Ecto neural progenitor cell (in vitro differentiated cells): ENCODE measurements at regions not wholly inside any gene's neighbourhood (a gene's known extent, or its start where the extent isn't known, plus 50 kb on each side); places are given as distances from the start of the nearest gene placed in this dataset.
"Not testable (repeated sequence)": the region's sequence is repeated elsewhere in the genome, so short reads cannot be mapped to it uniquely, and the experiment has no call there.

ENCODE experiments used
- DNase-seq: peaks from one replicate; pipeline ENCODE4 v3.0.0-alpha.2; 2018; ENCODE audit warnings: low spot score

DNA sequence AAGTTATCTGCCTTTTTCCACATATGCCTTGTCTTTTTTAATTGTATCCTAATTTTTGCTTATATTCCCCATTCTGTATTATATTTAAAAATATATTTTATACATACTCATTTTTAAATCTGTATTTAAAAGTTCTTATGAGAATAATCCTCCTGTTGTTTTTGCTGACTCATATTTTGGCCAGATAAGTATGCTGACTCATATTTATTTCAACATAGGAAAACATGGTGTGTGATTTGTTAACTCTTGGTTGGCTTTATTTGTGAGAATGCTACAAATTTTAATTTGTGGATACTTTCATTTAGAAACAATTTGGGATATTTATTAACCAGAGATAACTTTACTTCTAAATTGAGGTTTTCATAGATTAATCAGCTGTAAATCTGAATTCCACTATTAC, 587.7 kb downstream of the CPS1 start:
- DNase-seq, result no peak

- DNase-seq, result no peak
Measured at GRCh38 chr2:211144974-211145665, 588.7 kb downstream of the CPS1 start.

DNA sequence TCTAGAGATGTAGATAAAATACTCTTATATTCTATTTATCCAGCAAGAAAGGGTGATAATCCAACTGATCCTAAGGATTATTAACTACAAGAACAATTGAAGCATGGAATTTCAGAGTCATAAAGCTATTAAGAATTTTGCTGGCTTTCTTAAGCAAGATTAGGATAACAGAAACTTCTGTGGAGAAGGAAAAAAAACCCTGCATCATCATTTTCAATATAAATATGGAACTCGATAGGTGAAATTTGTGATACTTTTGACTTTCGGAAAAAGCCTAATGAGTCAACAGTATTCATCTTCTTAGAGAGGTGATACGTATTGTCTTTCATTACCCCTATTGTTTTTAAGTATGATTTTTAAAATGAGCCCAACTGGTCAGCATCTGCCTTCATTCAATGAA, 593.3 kb downstream of the CPS1 start:
- no peak for DNase-seq

DNA sequence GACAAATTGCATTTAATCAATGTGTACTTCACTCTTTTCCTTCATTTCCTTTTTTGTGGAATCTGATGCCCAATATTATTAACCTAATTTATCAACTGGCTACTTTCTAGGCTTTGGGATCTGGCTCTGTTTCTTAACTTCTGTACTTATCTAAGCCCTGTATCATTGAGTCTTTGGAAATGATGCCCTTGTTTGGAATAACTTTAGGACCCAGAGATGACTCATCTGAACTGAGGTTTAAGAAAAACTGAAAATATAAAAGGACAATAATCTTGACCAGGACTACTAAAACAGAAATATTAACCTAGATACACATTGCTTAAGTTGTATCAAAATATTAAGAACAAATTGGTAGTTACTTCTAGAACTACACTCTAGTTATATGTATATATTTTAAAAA, 600.8 kb downstream of the CPS1 start:
- DNase-seq, result no peak

GRCh38 chr2:211157856-211158463, 601.6 kb downstream of the CPS1 start:
- peak; percentile 77 for DNase-seq

GRCh38 chr2:211159972-211160371, 603.6 kb downstream of the CPS1 start:
- DNase-seq, result no peak

DNA sequence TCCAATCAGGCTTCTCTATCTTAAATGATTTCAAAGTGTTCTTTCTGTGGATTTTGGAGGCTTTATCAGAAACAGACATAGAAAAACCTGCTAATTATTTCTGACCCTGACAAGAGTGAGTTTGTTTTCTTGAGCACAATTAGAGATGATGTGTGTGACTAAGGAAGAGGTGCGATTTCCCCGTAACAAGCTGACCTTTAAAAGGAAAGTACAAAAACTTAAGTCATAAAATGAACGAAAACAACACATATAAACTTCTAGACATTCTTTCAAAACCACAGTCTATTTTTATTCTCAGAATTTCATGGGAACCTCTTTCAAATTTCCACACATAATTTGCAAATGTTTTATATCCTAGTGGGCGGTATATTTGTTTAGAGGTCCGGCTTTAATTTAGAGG, 604.8 kb downstream of the CPS1 start:
- no peak for DNase-seq

GRCh38 chr2:211162911-211163310, 606.5 kb downstream of the CPS1 start:
- no peak for DNase-seq

- DNase-seq, result no peak
Measured at GRCh38 chr2:211170843-211171242, 614.4 kb downstream of the CPS1 start.

DNA sequence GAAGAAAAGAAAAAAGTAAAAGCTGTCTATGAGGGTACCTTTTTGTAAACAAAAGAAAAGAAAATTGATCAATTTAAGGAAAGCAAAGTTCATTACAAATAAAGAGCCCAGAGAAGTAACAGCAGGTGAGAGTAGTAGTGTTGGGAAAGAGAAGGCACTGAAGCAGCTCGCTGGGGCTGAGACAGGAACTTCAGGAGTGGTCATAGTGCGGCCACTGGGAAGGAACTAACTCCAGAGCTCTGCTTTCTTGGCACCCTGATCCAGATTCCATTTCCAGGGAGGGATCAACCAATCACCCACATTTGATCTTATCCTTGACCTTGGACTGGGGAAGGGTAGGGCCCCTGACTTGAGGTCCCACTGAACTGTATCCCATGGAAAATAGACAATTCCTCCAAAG, 617.6 kb downstream of the CPS1 start:
- DNase-seq, result no peak

DNA sequence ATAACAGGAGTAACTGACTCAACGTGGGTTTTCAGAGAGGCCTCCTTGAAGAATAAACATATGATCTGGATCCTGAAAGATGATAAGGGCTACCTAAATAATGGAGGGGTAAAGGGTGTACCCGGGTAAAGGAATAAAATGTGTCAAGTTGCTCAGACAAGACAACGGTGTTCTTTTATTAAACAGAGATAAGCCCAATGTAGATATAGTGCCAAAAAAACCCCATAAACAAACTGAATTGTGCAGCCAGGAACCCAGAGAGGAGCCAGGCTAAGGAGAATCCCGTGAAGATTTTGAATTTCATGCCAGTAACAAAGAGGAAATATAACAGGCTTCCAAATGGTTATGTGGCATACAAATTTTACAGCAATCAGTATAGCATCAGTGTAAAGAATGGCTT, 618.2 kb downstream of the CPS1 start:
- no peak for DNase-seq

GRCh38 chr2:211175956-211176355, 619.6 kb downstream of the CPS1 start:
- no peak for DNase-seq

GRCh38 chr2:211176514-211177141, 620.2 kb downstream of the CPS1 start:
- DNase-seq, result no peak

DNA sequence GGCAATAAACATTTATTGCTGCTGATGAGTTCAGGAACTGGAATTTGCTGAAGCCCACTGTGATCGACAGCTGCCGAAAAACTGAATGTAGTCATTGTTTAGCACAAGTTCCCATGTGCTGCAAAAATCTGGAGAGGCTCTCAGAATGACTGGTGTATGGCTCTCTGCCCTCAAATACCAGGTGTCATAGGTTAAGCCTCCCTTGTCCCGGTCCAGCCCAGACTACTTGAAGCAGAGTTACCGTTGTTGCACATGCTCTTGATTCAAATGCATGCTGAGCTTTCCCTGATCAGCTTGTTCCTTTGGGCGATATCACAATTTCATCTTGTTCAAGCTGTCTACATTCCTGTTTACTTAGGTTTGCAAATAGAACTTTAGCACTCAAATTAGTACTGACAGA, 625.2 kb downstream of the CPS1 start:
- no peak for DNase-seq

- DNase-seq, result no peak
Measured at GRCh38 chr2:211187602-211188001, 631.2 kb downstream of the CPS1 start.

GRCh38 chr2:211203986-211204385, 647.6 kb downstream of the CPS1 start:
- no peak for DNase-seq

DNA sequence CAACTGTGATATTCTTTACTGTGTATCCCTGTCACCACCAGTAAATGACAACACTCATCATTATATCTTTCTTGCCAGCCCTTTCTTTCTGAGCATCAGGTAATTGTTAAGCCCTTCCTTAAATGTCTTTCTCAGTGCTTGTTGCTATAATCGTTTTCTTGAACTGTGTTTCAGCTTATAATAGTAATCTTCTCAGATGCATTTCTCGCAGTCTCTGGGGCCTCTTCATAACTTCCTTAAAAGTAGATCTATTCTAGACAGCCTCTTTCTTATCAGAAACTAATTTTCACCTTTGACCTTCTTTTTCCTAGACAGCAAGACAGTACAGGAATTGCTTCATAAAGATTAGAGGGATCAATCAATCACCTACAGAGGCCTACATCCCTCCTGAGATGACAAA, 648.1 kb downstream of the CPS1 start:
- no peak for DNase-seq

GRCh38 chr2:211204902-211205301, 648.5 kb downstream of the CPS1 start:
- no peak for DNase-seq

DNA sequence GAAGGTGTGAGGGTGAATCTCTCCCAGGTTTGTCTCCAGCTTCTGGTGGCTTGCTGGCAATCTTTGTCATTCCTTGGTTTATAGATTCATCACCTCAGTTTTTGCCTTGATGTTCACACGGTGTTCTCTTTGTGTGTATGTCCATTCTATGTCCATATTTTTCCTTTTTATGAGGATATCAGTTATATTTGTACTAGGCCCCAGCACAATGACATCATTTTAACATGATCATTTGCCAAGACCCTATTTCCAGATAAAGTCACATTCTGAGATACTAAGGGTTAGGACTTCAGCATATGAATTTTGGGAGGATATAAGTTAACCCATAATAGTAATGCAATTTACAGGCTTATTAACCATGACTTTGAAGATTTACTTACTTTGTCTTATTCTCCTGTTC, 649.0 kb downstream of the CPS1 start:
- DNase-seq, result no peak

GRCh38 chr2:211205836-211206235, 649.4 kb downstream of the CPS1 start:
- DNase-seq, result no peak

- DNase-seq, result no peak
Measured at GRCh38 chr2:211216221-211216620, 659.8 kb downstream of the CPS1 start.

DNA sequence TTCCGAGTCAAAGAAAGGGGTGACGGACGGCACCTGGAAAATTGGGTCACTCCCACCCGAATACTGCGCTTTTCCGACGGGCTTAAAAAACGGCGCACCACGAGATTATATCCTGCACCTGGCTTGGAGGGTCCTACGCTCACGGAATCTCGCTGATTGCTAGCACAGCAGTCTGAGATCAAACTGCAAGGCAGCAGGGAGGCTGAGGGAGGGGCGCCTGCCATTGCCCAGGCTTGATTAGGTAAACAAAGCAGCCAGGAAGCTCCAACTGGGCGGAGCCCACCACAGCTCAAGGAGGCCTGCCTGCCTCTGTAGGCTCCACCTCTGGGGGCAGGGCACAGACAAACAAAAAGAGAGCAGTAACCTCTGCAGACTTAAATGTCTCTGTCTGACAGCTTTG, 663.1 kb downstream of the CPS1 start:
- DNase-seq, result not testable (repeated sequence)

DNA sequence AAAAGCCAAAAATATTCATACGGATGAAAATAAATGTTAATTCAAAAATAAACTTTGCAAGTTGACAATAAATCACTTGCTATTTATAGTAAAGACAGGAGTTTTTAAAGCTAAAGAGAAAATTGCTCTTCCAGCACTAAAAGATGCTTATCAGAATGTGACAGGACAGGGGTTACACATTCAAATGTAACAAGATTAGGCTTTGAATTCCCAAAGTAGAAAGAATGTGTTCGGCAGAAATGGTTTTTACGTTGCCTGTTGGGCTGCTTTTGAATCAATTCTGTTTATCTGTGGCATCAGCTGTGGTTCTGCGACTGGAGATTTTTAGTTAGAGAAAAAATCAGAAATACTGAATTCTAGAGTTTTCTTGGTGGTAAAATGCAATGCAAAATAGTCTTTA, 669.4 kb downstream of the CPS1 start:
- DNase-seq, result no peak

GRCh38 chr2:211228559-211228958, 672.2 kb downstream of the CPS1 start:
- no peak for DNase-seq
